Right hindlimb (tissue), 1 donor: ENCODE measurements at regions not wholly inside any gene's neighbourhood (a gene's known extent, or its start where the extent isn't known, plus 50 kb on each side); places are given as distances from the start of the nearest gene placed in this dataset.
A peak's percentile ranks its signal among the peaks of the same experiment; 100 is the strongest.

Experiments
- DNase-seq: peaks from one replicate; pipeline ENCODE4 v3.0.0-alpha.2; 2018

- DNase-seq: no peak
Measured at GRCh38 chr18:55089610-55090009, 130.3 kb upstream of the CCDC68 start.

DNA sequence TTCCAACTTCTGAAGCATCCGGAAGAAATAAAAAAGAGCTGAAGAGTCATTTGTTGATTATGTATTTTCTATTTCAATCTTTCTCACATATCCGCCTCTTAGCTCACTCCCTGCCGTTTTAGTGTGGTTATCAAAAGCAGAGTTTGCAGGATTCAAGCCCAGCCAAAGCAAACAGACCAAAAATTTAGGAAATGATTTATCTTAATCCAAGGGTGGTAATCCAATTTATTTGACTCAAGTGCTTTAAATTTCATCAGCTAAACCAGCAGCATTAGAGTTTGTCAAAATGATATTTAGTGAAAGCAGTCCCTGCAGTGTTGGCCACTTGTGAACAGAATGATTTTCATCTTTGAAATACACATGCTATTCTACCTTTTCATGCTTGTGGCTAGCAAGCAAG is 129.3 kb upstream of the CCDC68 start:
- DNase-seq: no peak

DNA sequence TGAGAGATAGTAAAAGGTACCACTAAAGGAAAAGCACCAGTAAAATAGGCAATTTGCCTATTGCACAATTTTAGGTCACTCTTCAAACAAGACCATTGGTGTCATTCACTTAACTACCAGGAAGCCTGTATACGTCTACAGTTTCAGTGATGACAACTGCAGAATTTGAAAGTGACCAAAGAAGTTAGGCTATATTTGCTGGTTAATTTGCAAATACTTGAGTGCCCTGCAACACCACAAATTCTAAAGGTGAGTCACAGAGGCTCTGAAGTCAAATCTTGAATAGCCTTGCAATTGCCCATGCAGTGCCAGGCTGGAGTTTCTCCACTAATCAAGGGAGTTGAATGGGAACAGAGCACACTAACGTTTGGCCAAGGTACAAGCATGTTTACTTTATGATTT is 128.7 kb upstream of the CCDC68 start:
- DNase-seq: no peak

DNA sequence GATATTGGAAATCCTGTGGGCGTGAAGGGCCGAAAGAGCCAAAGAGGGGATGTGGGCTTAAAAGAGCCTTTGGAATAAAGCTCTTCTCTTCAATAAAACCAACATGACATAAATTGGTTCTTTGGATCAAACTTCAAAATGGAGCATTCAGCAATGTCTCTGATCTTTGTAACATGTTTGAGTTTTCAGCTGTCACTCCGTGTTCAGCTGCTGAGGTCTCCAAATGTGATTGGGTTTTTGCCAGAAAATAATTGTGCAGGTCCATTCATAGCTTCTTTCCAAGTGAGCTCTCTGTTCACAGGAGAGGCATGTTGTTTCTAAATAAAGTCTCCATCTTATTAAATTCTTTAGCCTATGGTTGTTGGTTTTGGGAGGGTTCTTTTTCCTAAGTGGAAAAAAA is 127.6 kb upstream of the CCDC68 start:
- DNase-seq: no peak

- no peak for DNase-seq
Measured at GRCh38 chr18:55085557-55086285, 126.5 kb upstream of the CCDC68 start.

DNA sequence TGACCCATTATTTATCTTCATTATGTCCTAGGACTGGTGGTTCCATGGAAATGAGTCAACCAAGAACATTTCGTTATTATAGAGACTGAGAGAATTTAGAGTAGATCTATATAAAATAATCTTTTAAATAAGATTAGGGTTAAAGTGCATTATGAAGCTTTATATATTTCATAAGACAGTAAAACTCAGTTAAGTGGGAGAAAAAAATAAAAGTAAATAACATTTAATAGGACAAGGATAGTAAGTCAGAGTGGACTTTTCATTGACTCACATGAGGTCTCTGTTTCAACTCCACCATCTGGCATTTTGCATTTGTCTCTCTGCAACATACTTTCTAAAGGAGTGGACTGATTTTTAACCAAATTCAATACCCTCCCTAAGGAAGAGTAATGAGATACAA is 125.3 kb upstream of the CCDC68 start:
- DNase-seq: no peak

DNA sequence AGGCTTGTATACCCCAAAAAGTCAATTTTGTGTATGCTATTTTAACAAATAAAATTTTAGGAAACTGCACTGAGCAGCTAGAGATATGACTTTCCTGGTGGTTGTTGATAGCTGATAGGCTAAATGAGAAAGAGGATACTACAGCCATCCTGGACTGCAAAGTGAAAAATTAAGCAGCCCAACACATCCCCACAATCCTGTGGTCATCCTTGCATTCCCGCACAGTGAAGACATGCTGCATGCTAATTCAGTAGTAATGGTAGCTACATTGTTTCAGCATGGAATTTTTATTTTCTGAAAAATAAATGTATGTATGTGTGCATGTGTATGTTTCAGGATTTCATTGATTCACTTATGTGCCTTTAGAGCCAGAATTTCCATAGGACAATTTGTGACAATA is 124.2 kb upstream of the CCDC68 start:
- DNase-seq: no peak

DNA sequence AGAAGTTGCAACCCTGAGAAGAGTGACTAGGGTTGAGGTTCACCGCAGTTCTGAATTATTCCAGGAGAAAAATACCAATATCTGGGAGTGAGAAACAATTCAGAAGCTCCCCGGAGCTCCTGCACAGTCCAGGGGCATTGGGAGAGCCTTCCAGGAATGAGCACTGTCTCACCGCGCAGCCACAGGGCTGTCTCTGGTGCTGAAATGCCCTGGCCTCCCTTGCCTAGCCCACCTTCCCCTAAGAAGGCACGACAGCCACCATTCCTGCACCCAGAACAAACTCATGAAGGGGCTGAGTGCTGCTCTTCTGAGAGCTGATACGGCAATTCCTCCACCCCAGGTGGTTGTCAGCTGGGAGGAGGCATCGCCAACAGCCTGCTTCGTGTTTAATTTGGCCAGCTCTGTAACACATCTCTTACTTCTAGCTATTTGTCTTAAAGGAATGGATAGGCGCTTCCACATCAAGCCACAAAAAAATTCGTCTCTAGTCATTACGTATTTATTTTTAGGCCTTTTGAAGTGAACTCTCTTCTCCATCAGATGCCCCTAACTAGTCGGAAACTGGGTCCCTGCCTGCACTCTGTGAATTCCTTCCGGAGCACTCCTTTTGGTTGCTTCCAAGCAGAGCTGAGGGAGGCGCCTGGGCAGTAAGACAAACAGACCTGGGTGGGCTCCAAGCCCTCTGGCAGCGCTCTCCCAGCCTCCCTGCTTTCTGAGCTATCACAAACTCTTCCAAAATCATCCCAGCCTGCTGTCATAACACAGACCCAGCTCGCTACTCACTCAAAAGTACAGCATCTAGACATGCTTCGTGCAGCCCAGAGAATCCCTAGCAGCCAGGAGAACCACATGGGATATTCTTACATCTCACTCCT is 120.5 kb upstream of the CCDC68 start:
- peak; percentile 45 for DNase-seq

- no peak for DNase-seq
Measured at GRCh38 chr18:55079067-55079466, 119.8 kb upstream of the CCDC68 start.

DNA sequence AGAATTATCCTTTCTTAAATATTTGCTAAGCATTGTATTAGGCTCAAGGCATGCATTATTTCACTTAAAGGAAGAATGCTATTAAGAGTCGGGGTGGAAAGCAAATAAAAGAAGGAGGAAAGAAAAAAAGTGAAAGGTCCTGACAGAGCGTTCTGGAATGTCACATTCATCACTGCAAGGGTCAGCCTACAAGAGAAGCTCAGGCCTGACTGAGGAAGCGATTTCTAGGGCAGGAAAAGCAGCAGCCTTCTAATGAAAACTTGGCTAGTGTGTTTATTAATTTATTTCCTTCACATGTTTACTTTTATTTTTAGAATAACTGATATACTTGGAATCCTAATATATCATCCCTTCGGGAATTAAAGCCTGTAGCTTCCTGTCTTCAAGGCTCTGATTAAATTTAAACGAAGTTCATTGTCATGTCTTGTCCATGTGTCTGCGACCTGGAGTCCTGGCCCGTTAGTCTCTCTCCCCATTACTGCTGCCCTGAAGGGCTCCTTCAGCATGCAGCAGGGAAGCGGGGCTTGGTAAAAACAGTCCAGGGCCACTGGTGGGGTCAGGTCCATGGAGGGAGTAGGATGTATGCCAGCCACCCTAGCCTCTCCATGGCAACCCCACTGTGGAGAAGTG is 119.2 kb upstream of the CCDC68 start:
- no peak for DNase-seq

GRCh38 chr18:55076643-55077218 is 117.5 kb upstream of the CCDC68 start:
- DNase-seq: no peak

GRCh38 chr18:55073834-55074233 is 114.6 kb upstream of the CCDC68 start:
- no peak for DNase-seq

- no peak for DNase-seq
Measured at GRCh38 chr18:55073116-55073515, 113.9 kb upstream of the CCDC68 start.

DNA sequence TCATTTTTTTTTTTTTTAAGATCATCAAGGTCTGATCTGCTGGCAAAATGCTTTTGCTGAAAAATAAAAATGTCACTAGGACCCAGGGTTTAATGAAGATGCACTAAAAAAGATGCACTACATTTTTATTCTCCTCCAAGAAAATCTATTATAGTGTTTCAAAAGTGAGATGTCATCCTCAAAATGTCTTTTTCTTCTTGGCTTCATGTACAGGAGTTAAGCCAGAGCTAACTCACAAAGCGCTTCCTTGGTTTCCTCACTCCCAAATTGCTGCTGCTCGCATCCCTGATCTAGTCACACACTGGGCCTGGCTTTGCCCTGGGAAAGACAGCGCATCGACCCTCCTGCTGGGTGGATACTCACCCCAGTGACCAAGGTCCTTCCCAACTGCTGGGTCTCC is 113.4 kb upstream of the CCDC68 start:
- no peak for DNase-seq

DNA sequence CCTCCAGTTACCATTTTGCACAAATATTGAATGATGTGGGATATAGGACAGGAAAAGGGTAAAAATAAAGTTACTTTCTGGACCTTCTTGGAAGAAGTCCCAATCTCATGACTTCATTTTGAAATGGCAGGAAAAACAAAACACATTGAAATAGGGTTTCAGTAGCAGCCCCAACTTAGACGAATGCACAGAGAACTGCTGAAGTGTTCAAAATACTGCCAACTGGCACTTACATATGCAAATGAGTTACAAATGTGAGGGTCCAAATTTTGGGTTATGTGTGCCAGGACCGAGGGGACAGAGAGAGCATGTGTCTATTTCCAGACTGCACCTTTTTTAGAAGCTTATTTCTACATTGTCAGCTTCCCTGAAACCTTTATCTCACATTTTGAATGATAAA is 112.9 kb upstream of the CCDC68 start:
- DNase-seq: no peak

- no peak for DNase-seq
Measured at GRCh38 chr18:55069497-55069896, 110.2 kb upstream of the CCDC68 start.

DNA sequence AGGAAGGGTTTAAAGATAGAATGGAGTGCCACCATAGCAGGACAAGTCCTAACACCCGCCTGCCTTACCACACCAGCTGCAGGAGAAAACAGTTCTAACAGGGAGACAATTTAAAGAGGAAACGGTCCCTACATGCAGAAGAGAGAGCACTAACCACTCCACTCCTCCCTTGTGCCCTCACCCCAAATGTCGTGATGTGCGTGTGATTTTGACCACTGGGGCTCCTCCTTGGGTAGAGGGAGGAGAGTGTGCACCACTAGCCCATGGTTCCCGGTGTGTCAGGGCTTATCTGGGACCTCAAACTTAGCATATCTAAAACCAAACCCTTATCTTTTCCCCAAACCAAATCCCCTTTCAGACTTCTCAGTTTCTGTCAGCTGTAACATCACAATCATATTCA is 105.5 kb upstream of the CCDC68 start:
- DNase-seq: no peak

DNA sequence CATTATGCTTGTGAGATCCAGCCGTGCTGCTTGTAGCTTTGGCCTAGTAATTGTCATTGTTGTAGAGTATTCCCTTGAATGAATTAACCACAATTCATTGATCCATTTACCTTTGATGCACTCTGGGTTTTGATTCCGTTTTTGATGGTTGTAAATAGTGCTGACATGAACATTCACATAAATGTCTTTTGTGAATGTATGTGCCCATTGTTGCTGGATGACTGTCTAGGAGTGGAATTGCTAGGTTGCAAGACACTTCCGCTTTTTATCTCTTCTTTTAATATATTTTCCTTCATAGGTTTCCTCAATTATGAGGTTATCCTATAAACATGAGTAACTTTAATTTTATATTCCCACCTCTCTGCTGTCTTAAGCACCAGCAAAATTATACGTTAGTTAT is 104.8 kb upstream of the CCDC68 start:
- DNase-seq: no peak

DNA sequence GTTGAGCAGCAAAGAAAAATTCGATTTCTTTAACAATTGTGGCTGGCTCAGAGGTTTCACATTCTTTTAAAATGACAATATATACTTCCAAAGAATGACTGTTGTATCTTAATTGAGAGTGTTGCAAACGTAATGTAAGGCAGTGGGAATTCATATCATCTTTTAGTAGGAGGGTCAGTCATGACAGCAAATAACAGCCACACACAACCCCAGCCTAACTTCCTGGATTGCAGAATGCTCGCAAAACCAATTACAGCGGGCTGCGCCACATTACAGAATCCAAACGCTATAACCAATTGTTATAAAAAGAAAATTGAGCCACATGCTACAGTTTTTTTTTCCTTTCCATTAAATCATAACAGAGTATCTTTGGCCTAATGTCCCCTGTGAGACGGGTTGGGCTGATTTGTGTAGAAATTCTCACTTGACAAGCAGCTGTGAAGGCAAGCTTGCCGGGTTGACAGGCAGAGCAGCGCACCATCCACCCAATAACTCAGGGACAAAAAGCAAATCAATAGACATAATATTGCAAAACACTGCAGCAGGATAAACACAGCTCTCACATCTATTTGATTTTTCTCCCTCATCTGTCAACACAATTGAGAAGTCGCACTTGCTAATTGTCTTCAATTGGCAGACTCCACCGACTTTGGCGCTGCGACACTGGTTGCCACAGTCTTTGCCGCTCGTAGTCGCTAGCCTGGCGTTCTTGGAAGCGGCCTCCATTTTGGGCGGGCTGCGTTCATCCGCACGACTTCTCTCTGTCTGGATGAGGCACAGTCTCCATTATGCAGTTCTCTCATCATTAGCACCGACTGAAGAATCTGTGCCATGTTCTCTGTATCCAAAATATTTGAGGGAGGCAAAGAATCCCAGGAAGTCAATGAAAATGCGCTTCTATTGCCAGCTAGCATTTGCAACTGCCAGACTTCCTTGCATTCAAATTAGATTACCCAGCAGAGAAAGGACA is 95.0 kb upstream of the CCDC68 start:
- DNase-seq: no peak

DNA sequence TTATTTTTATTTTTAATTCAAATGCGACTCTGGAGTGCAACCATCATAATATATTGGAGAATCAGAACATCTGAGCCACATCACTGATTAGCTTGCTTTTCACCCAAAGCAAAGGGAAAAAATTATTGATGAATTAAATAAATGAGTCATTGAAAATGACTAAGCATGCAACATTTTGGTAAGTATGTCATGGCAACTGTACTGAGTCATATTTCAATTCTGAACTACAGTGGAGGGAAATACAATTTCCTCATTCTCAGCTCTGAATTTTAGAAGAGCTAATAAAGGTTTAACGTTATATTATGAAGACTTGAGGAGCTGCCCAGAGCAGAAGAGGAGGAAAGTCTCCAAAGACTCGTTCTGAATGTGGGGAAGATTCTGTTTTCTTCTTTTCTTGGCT is 89.6 kb upstream of the CCDC68 start:
- DNase-seq: no peak

DNA sequence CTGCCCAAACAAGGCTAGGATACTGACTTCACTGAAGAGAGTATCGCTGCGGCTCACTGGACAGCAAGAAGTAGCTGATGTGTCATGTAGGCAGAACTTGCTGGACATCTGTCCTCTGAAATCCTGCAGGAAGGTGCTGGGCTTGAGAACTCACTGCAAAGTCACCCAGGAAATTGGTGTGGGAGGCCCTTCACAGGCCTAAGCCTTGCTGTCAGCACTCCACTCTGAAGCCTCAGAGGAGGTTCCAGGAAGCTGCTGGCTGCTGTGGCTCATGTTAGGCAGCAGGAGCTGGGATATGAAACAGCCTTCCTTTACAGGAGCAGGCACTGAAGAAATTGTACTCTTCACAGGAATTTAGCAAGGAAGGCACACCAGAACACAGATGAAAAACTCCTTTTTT is 88.3 kb upstream of the CCDC68 start:
- DNase-seq: no peak

DNA sequence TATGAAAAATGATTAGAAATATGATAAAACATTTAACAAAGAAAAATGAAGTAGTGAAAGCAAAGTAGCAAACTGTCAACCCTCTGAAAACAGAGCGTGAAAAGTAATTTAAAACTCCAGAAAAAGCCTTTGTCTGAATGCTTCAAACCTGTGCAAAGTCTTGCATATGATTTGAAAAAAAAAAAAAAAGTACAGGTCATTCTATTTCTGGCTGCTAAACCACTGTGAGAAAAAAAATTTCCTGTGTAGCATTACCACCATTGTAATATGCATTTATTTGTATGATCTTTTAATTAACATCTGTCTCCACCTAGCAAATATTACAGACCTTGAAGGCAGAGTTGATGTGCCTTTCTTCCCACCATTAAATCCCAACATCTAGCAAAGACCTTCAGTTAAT is 82.1 kb upstream of the CCDC68 start:
- DNase-seq: no peak
